ENCODE measurements at regions not wholly inside any gene's neighbourhood (a gene's known extent, or its start where the extent isn't known, plus 50 kb on each side); places are given as distances from the start of the nearest gene placed in this dataset.

DNA sequence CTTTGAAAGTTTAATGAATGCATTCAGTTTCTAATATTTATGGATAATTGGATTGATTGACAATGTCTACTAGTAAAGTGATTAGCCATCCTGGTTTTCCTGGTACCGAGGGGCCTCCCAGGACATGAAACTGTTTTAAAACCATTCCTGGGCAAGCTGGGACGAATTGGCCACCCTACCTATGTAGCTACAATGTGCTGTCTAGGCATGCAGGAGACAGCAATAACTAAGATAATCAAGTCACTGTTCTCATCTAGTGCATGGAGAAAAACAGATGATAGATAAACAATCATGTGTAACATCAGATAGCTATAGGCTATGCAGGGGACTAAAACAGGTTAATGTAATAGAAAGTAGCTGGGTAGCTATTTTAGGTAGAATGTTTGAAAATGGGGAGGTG is 67.1 kb downstream of the PMAIP1 start:
- no peak for TF ChIP-seq ARID3A (IDR thresholded peaks at IDR 0.05; ENCODE audit: borderline replicate concordance, low read depth, low read length)
- no peak for TF ChIP-seq NFIC (IDR thresholded peaks at IDR 0.05)
- no peak for TF ChIP-seq MAX (CRISPR knock-in tag; IDR thresholded peaks at IDR 0.05)
- no peak for TF ChIP-seq NFYB (IDR thresholded peaks at IDR 0.05; ENCODE audit: extremely low read depth, insufficient read length)
- TF ChIP-seq POLR2A (conservative IDR thresholded peaks at IDR 0.05), result no peak
- no peak for TF ChIP-seq RCOR1 (IDR thresholded peaks at IDR 0.05; ENCODE audit: borderline replicate concordance in 1 of 2, low read depth in 2 of 2, low read length in 2 of 2)
- no peak for TF ChIP-seq ZNF785 (CRISPR knock-in tag; IDR thresholded peaks at IDR 0.05)
- no peak for TF ChIP-seq HDAC8 (tag; IDR thresholded peaks at IDR 0.05)

Data from K562 (cell line).